Upper lobe of left lung (tissue), 4 donors: ENCODE measurements at regions not wholly inside any gene's neighbourhood (a gene's known extent, or its start where the extent isn't known, plus 50 kb on each side); places are given as distances from the start of the nearest gene placed in this dataset.

Experiments used
- CTCF ChIP-seq, 6 experiments: fragments of 450-650 bp in 4 of 6; fragments of 200-600 bp in 2 of 6; sonication (generic) in 2 of 6; IDR thresholded peaks; one replicate each; pipeline ENCODE4 v1.5.1; 2016 to 2019; ENCODE audit warnings: antibody characterized with exemption in 6 of 6
- EP300 ChIP-seq, 4 donors: sonication (generic); formaldehyde crosslinking; IDR thresholded peaks; one replicate each; pipeline ENCODE4 v1.5.1; 2017; ENCODE audit warnings: antibody characterized with exemption in 4 of 4, control low read depth in 2 of 4
- POLR2AphosphoS5 ChIP-seq, 2 donors: sonication (generic); formaldehyde crosslinking; IDR thresholded peaks; one replicate each; pipeline ENCODE4 v1.5.1; 2017; ENCODE audit warnings: antibody characterized with exemption in 2 of 2

- no peak for TF ChIP-seq EP300 (IDR thresholded peaks at IDR 0.05)
- TF ChIP-seq CTCF (IDR thresholded peaks at IDR 0.05): no peak
- TF ChIP-seq POLR2AphosphoS5 (IDR thresholded peaks at IDR 0.05): no peak
These were observed 222.6 kb upstream of the DPYD start for GRCh38 chr1:98143403-98143802.
